ENCODE measurements at regions not wholly inside any gene's neighbourhood (a gene's known extent, or its start where the extent isn't known, plus 50 kb on each side); places are given as distances from the start of the nearest gene placed in this dataset.

DNA sequence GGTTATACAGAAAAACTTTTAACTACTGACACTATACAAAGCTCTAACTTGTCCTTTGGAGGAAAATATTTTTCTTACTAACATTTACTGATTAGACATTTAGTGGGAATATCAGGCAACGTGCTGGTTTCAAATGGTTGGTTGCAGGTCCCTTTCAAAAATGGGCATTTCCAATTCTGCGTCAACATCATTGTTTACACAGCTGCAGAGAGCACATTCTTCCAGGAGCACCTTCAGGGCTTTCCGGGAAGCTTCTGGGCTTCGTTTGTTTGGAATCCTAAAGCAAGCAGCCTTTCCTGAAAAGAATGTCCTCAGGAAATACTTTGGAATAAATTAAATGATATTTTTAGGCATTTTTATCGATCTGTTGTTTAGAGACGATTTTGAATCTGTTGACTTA, 289.7 kb downstream of the TRIML1 start:
- Histone ChIP-seq H3K36me3 (ENCODE audit: control insufficient read depth in 2 of 2, insufficient read depth in 1 of 2, low read length in 2 of 2) (no peaks in the 10 kb centered on the region), H3K4me3 (ENCODE audit: low read depth, low read length) (no peak overlapping the region), H3K4me1 (ENCODE audit: control insufficient read depth, insufficient read depth, low read length) (peaks cover 3% of the 10 kb centered on the region; the same call in 1 of the 2 replicates), H3K9me3 (ENCODE audit: control insufficient read depth, insufficient read depth, low read depth, low read length) (no peaks in the 10 kb centered on the region), H3K27ac (ENCODE audit: extremely low read depth, low read depth, low read length) (no peak overlapping the region)
- ChIA-PET POLR2A (no interaction called here), CTCF (interaction anchor here (0.6 kb wide), 1 partner anchor 443 kb away, joined by 4 read pairs; no protein-coding TSS in a partner anchor)
- TF ChIP-seq, protein P1, sequence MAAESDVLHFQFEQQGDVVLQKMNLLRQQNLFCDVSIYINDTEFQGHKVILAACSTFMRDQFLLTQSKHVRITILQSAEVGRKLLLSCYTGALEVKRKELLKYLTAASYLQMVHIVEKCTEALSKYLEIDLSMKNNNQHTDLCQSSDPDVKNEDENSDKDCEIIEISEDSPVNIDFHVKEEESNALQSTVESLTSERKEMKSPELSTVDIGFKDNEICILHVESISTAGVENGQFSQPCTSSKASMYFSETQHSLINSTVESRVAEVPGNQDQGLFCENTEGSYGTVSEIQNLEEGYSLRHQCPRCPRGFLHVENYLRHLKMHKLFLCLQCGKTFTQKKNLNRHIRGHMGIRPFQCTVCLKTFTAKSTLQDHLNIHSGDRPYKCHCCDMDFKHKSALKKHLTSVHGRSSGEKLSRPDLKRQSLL (tag by site-specific recombination; IDR thresholded peaks at IDR 0.05), result no peak
- TF ChIP-seq ZNF132 (tag by site-specific recombination; IDR thresholded peaks at IDR 0.05; ENCODE audit: borderline replicate concordance) (no peak), ZNF169 (tag by site-specific recombination; IDR thresholded peaks at IDR 0.05) (no peak), ZNF416 (tag by site-specific recombination; IDR thresholded peaks at IDR 0.05) (no peak), MEIS1 (CRISPR knock-in tag; IDR thresholded peaks at IDR 0.05; ENCODE audit: borderline replicate concordance) (no peak), ZNF843 (tag by site-specific recombination; IDR thresholded peaks at IDR 0.05) (no peak), ZNF223 (tag by site-specific recombination; IDR thresholded peaks at IDR 0.05) (no peak), KLF16 (tag by site-specific recombination; IDR thresholded peaks at IDR 0.05) (no peak), ZBTB48 (tag by site-specific recombination; IDR thresholded peaks at IDR 0.05) (no peak), YY2 (tag by site-specific recombination; IDR thresholded peaks at IDR 0.05) (no peak), ZNF561 (tag by site-specific recombination; IDR thresholded peaks at IDR 0.05; ENCODE audit: borderline replicate concordance) (no peak), ZNF530 (tag by site-specific recombination; IDR thresholded peaks at IDR 0.05; ENCODE audit: low read depth) (no peak), KLF10 (tag by site-specific recombination; IDR thresholded peaks at IDR 0.05) (no peak), ZNF274 (IDR thresholded peaks at IDR 0.05; ENCODE audit: low read length) (no peak), ZNF274 (tag by site-specific recombination; IDR thresholded peaks at IDR 0.05; ENCODE audit: borderline replicate concordance) (no peak)
- TF ChIP-seq, protein P2, sequence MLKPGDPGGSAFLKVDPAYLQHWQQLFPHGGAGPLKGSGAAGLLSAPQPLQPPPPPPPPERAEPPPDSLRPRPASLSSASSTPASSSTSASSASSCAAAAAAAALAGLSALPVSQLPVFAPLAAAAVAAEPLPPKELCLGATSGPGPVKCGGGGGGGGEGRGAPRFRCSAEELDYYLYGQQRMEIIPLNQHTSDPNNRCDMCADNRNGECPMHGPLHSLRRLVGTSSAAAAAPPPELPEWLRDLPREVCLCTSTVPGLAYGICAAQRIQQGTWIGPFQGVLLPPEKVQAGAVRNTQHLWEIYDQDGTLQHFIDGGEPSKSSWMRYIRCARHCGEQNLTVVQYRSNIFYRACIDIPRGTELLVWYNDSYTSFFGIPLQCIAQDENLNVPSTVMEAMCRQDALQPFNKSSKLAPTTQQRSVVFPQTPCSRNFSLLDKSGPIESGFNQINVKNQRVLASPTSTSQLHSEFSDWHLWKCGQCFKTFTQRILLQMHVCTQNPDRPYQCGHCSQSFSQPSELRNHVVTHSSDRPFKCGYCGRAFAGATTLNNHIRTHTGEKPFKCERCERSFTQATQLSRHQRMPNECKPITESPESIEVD (tag by site-specific recombination; IDR thresholded peaks at IDR 0.05), result no peak
- TF ChIP-seq, protein P3, sequence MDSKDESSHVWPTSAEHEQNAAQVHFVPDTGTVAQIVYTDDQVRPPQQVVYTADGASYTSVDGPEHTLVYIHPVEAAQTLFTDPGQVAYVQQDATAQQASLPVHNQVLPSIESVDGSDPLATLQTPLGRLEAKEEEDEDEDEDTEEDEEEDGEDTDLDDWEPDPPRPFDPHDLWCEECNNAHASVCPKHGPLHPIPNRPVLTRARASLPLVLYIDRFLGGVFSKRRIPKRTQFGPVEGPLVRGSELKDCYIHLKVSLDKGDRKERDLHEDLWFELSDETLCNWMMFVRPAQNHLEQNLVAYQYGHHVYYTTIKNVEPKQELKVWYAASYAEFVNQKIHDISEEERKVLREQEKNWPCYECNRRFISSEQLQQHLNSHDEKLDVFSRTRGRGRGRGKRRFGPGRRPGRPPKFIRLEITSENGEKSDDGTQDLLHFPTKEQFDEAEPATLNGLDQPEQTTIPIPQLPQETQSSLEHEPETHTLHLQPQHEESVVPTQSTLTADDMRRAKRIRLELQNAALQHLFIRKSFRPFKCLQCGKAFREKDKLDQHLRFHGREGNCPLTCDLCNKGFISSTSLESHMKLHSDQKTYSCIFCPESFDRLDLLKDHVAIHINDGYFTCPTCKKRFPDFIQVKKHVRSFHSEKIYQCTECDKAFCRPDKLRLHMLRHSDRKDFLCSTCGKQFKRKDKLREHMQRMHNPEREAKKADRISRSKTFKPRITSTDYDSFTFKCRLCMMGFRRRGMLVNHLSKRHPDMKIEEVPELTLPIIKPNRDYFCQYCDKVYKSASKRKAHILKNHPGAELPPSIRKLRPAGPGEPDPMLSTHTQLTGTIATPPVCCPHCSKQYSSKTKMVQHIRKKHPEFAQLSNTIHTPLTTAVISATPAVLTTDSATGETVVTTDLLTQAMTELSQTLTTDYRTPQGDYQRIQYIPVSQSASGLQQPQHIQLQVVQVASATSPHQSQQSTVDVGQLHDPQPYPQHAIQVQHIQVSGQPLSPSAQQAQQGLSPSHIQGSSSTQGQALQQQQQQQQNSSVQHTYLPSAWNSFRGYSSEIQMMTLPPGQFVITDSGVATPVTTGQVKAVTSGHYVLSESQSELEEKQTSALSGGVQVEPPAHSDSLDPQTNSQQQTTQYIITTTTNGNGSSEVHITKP (tag by site-specific recombination; IDR thresholded peaks at IDR 0.05), result no peak
- TF ChIP-seq, protein P4, sequence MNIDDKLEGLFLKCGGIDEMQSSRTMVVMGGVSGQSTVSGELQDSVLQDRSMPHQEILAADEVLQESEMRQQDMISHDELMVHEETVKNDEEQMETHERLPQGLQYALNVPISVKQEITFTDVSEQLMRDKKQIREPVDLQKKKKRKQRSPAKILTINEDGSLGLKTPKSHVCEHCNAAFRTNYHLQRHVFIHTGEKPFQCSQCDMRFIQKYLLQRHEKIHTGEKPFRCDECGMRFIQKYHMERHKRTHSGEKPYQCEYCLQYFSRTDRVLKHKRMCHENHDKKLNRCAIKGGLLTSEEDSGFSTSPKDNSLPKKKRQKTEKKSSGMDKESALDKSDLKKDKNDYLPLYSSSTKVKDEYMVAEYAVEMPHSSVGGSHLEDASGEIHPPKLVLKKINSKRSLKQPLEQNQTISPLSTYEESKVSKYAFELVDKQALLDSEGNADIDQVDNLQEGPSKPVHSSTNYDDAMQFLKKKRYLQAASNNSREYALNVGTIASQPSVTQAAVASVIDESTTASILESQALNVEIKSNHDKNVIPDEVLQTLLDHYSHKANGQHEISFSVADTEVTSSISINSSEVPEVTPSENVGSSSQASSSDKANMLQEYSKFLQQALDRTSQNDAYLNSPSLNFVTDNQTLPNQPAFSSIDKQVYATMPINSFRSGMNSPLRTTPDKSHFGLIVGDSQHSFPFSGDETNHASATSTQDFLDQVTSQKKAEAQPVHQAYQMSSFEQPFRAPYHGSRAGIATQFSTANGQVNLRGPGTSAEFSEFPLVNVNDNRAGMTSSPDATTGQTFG (tag by site-specific recombination; IDR thresholded peaks at IDR 0.05; ENCODE audit: borderline replicate concordance), result no peak
